ENCODE measurements at regions not wholly inside any gene's neighbourhood (a gene's known extent, or its start where the extent isn't known, plus 50 kb on each side); places are given as distances from the start of the nearest gene placed in this dataset.

DNA sequence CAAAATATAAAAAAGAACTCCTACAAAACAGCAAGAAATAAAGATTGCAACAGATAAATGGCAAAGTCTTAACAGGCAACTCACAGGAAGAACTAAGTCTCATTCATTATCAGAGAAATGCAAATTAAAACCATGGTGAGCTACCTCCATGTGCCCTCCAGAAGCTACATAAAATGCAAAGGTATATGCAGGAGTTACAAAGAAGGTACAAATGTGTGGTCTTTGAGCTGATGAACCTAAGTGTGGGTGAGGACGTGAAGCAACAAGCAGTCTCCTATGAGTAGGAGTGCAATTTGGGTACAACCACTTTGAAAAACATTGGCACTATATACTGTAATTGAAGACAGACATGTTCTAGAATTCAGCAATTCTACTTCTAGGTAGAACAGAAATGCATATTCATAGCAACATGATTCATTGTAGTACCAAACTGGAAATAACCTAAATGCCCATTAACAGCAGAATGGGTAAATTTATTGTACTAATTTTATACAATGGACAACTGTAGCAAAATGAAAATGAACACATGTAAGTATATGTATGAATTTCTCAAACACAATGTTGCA, 61.6 kb upstream of the KCNMA1 start:
- no peak for TF ChIP-seq GRHL2 (CRISPR knock-in tag; IDR thresholded peaks at IDR 0.05; ENCODE audit: insufficient replicate concordance, severe bottlenecking)
- TF ChIP-seq, protein P1, sequence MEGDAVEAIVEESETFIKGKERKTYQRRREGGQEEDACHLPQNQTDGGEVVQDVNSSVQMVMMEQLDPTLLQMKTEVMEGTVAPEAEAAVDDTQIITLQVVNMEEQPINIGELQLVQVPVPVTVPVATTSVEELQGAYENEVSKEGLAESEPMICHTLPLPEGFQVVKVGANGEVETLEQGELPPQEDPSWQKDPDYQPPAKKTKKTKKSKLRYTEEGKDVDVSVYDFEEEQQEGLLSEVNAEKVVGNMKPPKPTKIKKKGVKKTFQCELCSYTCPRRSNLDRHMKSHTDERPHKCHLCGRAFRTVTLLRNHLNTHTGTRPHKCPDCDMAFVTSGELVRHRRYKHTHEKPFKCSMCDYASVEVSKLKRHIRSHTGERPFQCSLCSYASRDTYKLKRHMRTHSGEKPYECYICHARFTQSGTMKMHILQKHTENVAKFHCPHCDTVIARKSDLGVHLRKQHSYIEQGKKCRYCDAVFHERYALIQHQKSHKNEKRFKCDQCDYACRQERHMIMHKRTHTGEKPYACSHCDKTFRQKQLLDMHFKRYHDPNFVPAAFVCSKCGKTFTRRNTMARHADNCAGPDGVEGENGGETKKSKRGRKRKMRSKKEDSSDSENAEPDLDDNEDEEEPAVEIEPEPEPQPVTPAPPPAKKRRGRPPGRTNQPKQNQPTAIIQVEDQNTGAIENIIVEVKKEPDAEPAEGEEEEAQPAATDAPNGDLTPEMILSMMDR (IDR thresholded peaks at IDR 0.05): no peak
- TF ChIP-seq ZNF121 (CRISPR knock-in tag; IDR thresholded peaks at IDR 0.05): no peak
- TF ChIP-seq, protein P2, sequence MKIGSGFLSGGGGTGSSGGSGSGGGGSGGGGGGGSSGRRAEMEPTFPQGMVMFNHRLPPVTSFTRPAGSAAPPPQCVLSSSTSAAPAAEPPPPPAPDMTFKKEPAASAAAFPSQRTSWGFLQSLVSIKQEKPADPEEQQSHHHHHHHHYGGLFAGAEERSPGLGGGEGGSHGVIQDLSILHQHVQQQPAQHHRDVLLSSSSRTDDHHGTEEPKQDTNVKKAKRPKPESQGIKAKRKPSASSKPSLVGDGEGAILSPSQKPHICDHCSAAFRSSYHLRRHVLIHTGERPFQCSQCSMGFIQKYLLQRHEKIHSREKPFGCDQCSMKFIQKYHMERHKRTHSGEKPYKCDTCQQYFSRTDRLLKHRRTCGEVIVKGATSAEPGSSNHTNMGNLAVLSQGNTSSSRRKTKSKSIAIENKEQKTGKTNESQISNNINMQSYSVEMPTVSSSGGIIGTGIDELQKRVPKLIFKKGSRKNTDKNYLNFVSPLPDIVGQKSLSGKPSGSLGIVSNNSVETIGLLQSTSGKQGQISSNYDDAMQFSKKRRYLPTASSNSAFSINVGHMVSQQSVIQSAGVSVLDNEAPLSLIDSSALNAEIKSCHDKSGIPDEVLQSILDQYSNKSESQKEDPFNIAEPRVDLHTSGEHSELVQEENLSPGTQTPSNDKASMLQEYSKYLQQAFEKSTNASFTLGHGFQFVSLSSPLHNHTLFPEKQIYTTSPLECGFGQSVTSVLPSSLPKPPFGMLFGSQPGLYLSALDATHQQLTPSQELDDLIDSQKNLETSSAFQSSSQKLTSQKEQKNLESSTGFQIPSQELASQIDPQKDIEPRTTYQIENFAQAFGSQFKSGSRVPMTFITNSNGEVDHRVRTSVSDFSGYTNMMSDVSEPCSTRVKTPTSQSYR (CRISPR knock-in tag; IDR thresholded peaks at IDR 0.05): no peak
- TF ChIP-seq, protein P3, sequence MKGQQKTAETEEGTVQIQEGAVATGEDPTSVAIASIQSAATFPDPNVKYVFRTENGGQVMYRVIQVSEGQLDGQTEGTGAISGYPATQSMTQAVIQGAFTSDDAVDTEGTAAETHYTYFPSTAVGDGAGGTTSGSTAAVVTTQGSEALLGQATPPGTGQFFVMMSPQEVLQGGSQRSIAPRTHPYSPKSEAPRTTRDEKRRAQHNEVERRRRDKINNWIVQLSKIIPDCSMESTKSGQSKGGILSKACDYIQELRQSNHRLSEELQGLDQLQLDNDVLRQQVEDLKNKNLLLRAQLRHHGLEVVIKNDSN (CRISPR knock-in tag; IDR thresholded peaks at IDR 0.05): no peak
- TF ChIP-seq, protein P4, sequence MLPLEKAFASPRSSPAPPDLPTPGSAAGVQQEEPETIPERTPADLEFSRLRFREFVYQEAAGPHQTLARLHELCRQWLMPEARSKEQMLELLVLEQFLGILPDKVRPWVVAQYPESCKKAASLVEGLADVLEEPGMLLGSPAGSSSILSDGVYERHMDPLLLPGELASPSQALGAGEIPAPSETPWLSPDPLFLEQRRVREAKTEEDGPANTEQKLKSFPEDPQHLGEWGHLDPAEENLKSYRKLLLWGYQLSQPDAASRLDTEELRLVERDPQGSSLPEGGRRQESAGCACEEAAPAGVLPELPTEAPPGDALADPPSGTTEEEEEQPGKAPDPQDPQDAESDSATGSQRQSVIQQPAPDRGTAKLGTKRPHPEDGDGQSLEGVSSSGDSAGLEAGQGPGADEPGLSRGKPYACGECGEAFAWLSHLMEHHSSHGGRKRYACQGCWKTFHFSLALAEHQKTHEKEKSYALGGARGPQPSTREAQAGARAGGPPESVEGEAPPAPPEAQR (CRISPR knock-in tag; IDR thresholded peaks at IDR 0.05): no peak
- TF ChIP-seq ZNF671 (CRISPR knock-in tag; IDR thresholded peaks at IDR 0.05): no peak
- TF ChIP-seq, protein P5, sequence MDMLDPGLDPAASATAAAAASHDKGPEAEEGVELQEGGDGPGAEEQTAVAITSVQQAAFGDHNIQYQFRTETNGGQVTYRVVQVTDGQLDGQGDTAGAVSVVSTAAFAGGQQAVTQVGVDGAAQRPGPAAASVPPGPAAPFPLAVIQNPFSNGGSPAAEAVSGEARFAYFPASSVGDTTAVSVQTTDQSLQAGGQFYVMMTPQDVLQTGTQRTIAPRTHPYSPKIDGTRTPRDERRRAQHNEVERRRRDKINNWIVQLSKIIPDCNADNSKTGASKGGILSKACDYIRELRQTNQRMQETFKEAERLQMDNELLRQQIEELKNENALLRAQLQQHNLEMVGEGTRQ (CRISPR knock-in tag; IDR thresholded peaks at IDR 0.05): no peak
- TF ChIP-seq, protein P6, sequence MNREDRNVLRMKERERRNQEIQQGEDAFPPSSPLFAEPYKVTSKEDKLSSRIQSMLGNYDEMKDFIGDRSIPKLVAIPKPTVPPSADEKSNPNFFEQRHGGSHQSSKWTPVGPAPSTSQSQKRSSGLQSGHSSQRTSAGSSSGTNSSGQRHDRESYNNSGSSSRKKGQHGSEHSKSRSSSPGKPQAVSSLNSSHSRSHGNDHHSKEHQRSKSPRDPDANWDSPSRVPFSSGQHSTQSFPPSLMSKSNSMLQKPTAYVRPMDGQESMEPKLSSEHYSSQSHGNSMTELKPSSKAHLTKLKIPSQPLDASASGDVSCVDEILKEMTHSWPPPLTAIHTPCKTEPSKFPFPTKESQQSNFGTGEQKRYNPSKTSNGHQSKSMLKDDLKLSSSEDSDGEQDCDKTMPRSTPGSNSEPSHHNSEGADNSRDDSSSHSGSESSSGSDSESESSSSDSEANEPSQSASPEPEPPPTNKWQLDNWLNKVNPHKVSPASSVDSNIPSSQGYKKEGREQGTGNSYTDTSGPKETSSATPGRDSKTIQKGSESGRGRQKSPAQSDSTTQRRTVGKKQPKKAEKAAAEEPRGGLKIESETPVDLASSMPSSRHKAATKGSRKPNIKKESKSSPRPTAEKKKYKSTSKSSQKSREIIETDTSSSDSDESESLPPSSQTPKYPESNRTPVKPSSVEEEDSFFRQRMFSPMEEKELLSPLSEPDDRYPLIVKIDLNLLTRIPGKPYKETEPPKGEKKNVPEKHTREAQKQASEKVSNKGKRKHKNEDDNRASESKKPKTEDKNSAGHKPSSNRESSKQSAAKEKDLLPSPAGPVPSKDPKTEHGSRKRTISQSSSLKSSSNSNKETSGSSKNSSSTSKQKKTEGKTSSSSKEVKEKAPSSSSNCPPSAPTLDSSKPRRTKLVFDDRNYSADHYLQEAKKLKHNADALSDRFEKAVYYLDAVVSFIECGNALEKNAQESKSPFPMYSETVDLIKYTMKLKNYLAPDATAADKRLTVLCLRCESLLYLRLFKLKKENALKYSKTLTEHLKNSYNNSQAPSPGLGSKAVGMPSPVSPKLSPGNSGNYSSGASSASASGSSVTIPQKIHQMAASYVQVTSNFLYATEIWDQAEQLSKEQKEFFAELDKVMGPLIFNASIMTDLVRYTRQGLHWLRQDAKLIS (CRISPR knock-in tag; IDR thresholded peaks at IDR 0.05; ENCODE audit: borderline replicate concordance): no peak
- TF ChIP-seq, protein P7, sequence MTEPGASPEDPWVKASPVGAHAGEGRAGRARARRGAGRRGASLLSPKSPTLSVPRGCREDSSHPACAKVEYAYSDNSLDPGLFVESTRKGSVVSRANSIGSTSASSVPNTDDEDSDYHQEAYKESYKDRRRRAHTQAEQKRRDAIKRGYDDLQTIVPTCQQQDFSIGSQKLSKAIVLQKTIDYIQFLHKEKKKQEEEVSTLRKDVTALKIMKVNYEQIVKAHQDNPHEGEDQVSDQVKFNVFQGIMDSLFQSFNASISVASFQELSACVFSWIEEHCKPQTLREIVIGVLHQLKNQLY (CRISPR knock-in tag; IDR thresholded peaks at IDR 0.05): no peak
- no peak for TF ChIP-seq ZNF138 (CRISPR knock-in tag; conservative IDR thresholded peaks at IDR 0.05)
- TF ChIP-seq SP1 (CRISPR knock-in tag; conservative IDR thresholded peaks at IDR 0.05): no peak
- TF ChIP-seq, protein P8, sequence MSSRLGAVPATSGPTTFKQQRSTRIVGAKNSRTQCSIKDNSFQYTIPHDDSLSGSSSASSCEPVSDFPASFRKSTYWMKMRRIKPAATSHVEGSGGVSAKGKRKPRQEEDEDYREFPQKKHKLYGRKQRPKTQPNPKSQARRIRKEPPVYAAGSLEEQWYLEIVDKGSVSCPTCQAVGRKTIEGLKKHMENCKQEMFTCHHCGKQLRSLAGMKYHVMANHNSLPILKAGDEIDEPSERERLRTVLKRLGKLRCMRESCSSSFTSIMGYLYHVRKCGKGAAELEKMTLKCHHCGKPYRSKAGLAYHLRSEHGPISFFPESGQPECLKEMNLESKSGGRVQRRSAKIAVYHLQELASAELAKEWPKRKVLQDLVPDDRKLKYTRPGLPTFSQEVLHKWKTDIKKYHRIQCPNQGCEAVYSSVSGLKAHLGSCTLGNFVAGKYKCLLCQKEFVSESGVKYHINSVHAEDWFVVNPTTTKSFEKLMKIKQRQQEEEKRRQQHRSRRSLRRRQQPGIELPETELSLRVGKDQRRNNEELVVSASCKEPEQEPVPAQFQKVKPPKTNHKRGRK (CRISPR knock-in tag; IDR thresholded peaks at IDR 0.05; ENCODE audit: borderline replicate concordance): no peak
- no peak for TF ChIP-seq TEAD4 (CRISPR knock-in tag; IDR thresholded peaks at IDR 0.05)

Measured in WTC11 (cell line).